SK-N-SH (cell line): ENCODE measurements at regions not wholly inside any gene's neighbourhood (a gene's known extent, or its start where the extent isn't known, plus 50 kb on each side); places are given as distances from the start of the nearest gene placed in this dataset.

Experiments used
- POLR2AphosphoS5 ChIP-seq: IDR thresholded peaks from 2 replicates; pipeline ENCODE4 v1.6.1; 2012; ENCODE audit warnings: low read depth, low read length
- TF ChIP-seq, protein P1 (sequence below): fragments of 200-600 bp; sonication (generic); IDR thresholded peaks from 2 replicates; pipeline ENCODE4 v1.6.1; 2017; ENCODE audit warnings: antibody characterized with exemption, mild to moderate bottlenecking, moderate library complexity

DNA sequence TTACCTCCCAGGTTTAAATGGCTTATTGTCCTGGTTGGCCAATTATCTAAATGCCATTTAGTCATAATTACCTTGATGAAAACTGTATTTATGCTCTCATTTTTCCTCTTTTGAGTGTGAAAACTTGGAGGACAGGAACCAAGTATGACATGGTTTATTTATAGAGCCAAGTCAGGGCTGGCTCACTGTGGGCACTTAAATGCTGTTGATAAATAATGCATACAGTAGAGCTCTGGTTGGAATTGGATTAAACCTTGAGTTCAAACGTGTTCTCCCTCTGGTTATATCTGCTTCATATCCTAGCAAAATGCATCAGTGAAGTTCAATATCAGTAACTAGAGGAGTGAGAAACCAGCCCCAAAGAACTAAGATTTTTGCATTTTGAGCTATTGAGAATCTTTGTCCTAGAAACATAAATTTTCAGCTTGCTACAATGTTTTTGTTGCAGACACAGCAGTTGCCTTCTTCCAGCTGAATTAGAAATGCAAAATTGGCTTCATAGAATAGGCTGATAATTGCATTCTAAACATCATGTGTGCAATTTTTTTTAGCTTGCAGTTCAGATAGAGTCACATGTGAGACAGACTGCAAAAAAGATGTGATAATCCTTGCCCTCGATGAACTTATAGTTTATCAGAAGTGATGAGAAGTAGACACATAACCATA, 255.8 kb downstream of the BTBD3 start:
- TF ChIP-seq, protein P1, sequence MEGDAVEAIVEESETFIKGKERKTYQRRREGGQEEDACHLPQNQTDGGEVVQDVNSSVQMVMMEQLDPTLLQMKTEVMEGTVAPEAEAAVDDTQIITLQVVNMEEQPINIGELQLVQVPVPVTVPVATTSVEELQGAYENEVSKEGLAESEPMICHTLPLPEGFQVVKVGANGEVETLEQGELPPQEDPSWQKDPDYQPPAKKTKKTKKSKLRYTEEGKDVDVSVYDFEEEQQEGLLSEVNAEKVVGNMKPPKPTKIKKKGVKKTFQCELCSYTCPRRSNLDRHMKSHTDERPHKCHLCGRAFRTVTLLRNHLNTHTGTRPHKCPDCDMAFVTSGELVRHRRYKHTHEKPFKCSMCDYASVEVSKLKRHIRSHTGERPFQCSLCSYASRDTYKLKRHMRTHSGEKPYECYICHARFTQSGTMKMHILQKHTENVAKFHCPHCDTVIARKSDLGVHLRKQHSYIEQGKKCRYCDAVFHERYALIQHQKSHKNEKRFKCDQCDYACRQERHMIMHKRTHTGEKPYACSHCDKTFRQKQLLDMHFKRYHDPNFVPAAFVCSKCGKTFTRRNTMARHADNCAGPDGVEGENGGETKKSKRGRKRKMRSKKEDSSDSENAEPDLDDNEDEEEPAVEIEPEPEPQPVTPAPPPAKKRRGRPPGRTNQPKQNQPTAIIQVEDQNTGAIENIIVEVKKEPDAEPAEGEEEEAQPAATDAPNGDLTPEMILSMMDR, result no peak
- no peak for TF ChIP-seq POLR2AphosphoS5
